ENCODE measurements at regions not wholly inside any gene's neighbourhood (a gene's known extent, or its start where the extent isn't known, plus 50 kb on each side); places are given as distances from the start of the nearest gene placed in this dataset.

DNA sequence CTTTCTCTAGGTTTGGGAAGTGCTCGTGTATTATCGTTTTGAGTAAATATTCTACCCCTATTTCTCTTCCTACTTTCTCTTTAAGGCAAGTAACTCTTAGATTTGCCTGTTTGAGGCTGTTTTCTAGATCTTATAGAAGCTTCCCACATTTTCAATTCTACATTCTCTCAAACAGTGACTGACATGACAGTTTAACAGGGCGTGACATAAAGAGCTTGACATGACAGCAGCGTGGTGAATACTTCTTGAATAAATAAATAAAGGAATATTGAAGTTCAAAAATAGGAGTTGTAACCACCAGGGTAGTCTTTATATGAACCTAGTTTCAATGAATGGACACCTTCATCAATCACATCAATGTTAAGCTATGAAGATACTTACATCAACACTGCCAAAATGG, 162.0 kb downstream of the TRAM1L1 start:
- intact Hi-C loops (cut with micrococcal nuclease; ENCODE audit: unreplicated experiment), result no loop called here
- CTCF ChIA-PET, result no interaction called here

DNA sequence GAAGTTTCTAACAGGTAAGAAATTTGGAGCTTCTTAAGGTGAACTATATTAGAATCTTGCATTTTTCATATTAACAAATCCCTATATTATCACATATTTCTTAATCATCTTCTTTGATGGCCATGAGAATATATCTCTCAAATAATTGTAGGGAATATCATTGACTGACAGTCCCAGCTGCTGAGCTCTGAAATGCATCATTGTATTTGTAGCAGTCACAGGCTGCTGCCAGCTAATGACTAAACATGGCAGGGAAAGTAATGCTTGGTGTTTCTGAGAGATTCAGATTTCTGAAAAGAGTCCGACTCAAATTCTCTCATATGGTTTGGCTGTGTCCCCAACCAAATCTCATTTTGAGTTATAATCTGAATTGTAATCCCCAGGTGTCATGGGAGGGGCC, 171.9 kb downstream of the TRAM1L1 start:
- H3K4me3 ChIP-seq (ENCODE audit: low read depth in 2 of 2, low read length in 2 of 2), result no peak overlapping the region
- ChIA-PET CTCF (no interaction called here), POLR2A (no interaction called here)
- ATAC-seq (no peak), DNase-seq (ENCODE audit: low read depth, low spot score) (no peak)
- BruUV-seq (replicated peaks), result no TSS peak
- TF ChIP-seq TCF7L2 (IDR thresholded peaks at IDR 0.05; ENCODE audit: low read depth, low read length) (no peak), POLR2AphosphoS5 (IDR thresholded peaks at IDR 0.05; ENCODE audit: low read depth, low read length) (no peak), SIN3A (IDR thresholded peaks at IDR 0.05; ENCODE audit: borderline replicate concordance, insufficient read depth, low read depth, low read length) (no peak)
- TF ChIP-seq, protein P1, sequence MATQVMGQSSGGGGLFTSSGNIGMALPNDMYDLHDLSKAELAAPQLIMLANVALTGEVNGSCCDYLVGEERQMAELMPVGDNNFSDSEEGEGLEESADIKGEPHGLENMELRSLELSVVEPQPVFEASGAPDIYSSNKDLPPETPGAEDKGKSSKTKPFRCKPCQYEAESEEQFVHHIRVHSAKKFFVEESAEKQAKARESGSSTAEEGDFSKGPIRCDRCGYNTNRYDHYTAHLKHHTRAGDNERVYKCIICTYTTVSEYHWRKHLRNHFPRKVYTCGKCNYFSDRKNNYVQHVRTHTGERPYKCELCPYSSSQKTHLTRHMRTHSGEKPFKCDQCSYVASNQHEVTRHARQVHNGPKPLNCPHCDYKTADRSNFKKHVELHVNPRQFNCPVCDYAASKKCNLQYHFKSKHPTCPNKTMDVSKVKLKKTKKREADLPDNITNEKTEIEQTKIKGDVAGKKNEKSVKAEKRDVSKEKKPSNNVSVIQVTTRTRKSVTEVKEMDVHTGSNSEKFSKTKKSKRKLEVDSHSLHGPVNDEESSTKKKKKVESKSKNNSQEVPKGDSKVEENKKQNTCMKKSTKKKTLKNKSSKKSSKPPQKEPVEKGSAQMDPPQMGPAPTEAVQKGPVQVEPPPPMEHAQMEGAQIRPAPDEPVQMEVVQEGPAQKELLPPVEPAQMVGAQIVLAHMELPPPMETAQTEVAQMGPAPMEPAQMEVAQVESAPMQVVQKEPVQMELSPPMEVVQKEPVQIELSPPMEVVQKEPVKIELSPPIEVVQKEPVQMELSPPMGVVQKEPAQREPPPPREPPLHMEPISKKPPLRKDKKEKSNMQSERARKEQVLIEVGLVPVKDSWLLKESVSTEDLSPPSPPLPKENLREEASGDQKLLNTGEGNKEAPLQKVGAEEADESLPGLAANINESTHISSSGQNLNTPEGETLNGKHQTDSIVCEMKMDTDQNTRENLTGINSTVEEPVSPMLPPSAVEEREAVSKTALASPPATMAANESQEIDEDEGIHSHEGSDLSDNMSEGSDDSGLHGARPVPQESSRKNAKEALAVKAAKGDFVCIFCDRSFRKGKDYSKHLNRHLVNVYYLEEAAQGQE (IDR thresholded peaks at IDR 0.05; ENCODE audit: insufficient read depth in 1 of 2, low read depth in 2 of 2, low read length in 1 of 2), result no peak
- TF ChIP-seq, protein P2, sequence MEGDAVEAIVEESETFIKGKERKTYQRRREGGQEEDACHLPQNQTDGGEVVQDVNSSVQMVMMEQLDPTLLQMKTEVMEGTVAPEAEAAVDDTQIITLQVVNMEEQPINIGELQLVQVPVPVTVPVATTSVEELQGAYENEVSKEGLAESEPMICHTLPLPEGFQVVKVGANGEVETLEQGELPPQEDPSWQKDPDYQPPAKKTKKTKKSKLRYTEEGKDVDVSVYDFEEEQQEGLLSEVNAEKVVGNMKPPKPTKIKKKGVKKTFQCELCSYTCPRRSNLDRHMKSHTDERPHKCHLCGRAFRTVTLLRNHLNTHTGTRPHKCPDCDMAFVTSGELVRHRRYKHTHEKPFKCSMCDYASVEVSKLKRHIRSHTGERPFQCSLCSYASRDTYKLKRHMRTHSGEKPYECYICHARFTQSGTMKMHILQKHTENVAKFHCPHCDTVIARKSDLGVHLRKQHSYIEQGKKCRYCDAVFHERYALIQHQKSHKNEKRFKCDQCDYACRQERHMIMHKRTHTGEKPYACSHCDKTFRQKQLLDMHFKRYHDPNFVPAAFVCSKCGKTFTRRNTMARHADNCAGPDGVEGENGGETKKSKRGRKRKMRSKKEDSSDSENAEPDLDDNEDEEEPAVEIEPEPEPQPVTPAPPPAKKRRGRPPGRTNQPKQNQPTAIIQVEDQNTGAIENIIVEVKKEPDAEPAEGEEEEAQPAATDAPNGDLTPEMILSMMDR (IDR thresholded peaks at IDR 0.05), result no peak
- H3K27ac ChIP-seq (ENCODE audit: low read length), result no peak overlapping the region
- H3K27me3 ChIP-seq (ENCODE audit: control insufficient read depth, insufficient read depth, low read length), result no peaks in the 10 kb centered on the region
- in situ Hi-C loops (cut with HindIII; ENCODE audit: low pct_unique_long_range_greater_than_20kb, low sequenced_read_pairs) (no loop called here), intact Hi-C loops (cut with micrococcal nuclease; ENCODE audit: unreplicated experiment) (no loop called here)
- H3K36me3 ChIP-seq (ENCODE audit: control insufficient read depth, insufficient read depth, low read length), result no peaks in the 10 kb centered on the region
- H3K9me3 ChIP-seq (ENCODE audit: control insufficient read depth, insufficient read depth, low read depth, low read length), result no peaks in the 10 kb centered on the region
- no peaks in the 10 kb centered on the region for H3K4me1 ChIP-seq (ENCODE audit: control insufficient read depth, insufficient read depth, low read length)

More for the DNA sequence above, 162.0 kb downstream of the TRAM1L1 start:
- H3K27ac ChIP-seq (ENCODE audit: low read length), result no peak overlapping the region
- H3K4me1 ChIP-seq (ENCODE audit: control insufficient read depth, insufficient read depth, low read length), result no peaks in the 10 kb centered on the region
- no peaks in the 10 kb centered on the region for H3K27me3 ChIP-seq (ENCODE audit: control insufficient read depth, insufficient read depth, low read length)
- no peaks in the 10 kb centered on the region for H3K36me3 ChIP-seq (ENCODE audit: control insufficient read depth, insufficient read depth, low read length)
- no peak for ATAC-seq
- BruUV-seq (replicated peaks), result no TSS peak
- H3K4me3 ChIP-seq (ENCODE audit: low read depth in 2 of 2, low read length in 2 of 2), result no peak overlapping the region
- TF ChIP-seq SIN3A (IDR thresholded peaks at IDR 0.05; ENCODE audit: borderline replicate concordance, insufficient read depth, low read depth, low read length) (no peak), POLR2AphosphoS5 (IDR thresholded peaks at IDR 0.05; ENCODE audit: low read depth, low read length) (no peak), TCF7L2 (IDR thresholded peaks at IDR 0.05; ENCODE audit: low read depth, low read length) (no peak)
- TF ChIP-seq, protein P2 (IDR thresholded peaks at IDR 0.05), result no peak
- TF ChIP-seq, protein P1 (IDR thresholded peaks at IDR 0.05; ENCODE audit: insufficient read depth in 1 of 2, low read depth in 2 of 2, low read length in 1 of 2), result no peak
- in situ Hi-C loops (cut with HindIII; ENCODE audit: low pct_unique_long_range_greater_than_20kb, low sequenced_read_pairs), result no loop called here
- no peaks in the 10 kb centered on the region for H3K9me3 ChIP-seq (ENCODE audit: control insufficient read depth, insufficient read depth, low read depth, low read length)
- DNase-seq (ENCODE audit: low read depth, low spot score), result no peak
- POLR2A ChIA-PET, result no interaction called here
